Astrocyte of the cerebellum (primary cell): ENCODE measurements at regions not wholly inside any gene's neighbourhood (a gene's known extent, or its start where the extent isn't known, plus 50 kb on each side); places are given as distances from the start of the nearest gene placed in this dataset.
"Not testable (repeated sequence)": the region's sequence is repeated elsewhere in the genome, so short reads cannot be mapped to it uniquely, and the experiment has no call there.

ENCODE experiments used
- DNase-seq: peaks from one replicate; pipeline ENCODE4 v3.0.0-alpha.2; 2011; ENCODE audit warnings: low read depth
- H3K4me3 ChIP-seq: 2 replicates; pipeline ENCODE4 v1.5.1; 2011; ENCODE audit warnings: mild to moderate bottlenecking, low read depth, low read length, moderate library complexity
- CTCF ChIP-seq: IDR thresholded peaks from 2 replicates; pipeline ENCODE4 v1.5.1; 2012; ENCODE audit warnings: low read length, low read depth, moderate library complexity, mild to moderate bottlenecking; ENCODE audit errors: missing control alignments
- in situ Hi-C: cut with HindIII; loops from 2 replicates; pipeline ENCODE4 v1.10.0; 2017; ENCODE audit warnings: low sequenced_read_pairs

GRCh38 chr19:13699786-13700185 lies 64.5 kb upstream of the MRI1 start:
- H3K4me3 ChIP-seq: no peak overlapping the region
- DNase-seq: no peak
- in situ Hi-C loops: no loop called here
- no peak for TF ChIP-seq CTCF

GRCh38 chr19:13696839-13697238 lies 67.5 kb upstream of the MRI1 start:
- DNase-seq: no peak
- TF ChIP-seq CTCF: no peak
- H3K4me3 ChIP-seq: no peak overlapping the region
- in situ Hi-C loops: no loop called here

- H3K4me3 ChIP-seq: no peak overlapping the region
- TF ChIP-seq CTCF: no peak
- in situ Hi-C loops: no loop called here
- no peak for DNase-seq
These were observed 70.4 kb upstream of the MRI1 start for GRCh38 chr19:13693889-13694288.

DNA sequence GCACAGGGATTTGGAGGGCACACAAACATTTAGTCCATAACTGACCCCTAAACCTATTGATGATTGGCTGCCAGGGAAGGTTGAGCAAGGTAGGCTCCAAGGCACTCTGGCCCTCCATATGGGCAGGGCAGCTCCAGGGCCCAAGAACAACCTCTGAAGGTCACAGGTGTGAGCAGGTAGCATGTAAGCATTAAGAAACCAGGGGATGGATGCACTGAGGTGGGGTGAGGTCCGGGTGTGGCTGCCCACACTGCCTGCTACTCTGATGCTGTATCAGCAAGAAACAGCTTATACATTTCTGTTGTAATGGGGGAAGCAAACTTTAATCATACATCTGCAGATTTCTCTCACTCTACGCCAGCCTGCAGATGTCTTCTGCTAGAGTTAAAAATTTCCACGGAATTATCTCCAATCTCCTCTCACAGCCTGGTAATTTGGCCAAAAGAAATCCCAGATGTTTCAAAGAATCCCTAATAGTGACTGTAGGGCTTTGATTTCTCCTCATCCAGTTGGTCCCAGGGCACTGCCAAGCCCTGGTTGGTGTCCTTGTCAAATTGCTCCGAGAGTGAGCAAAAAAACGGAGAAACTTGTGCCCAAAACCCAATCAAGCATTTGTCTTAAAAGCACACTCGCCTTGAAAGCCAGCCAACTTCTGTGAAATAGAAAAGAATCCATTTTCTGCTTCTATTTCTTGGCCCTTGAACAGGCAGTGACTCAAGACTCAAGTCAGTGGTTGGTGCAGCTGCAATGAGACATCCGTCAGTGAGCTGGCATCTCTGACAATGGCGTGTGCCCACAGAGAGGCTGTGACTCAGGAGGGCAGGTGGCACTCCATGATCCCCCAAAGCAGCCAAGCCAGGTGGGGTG lies 72.5 kb upstream of the MRI1 start:
- H3K4me3 ChIP-seq: no peak overlapping the region
- in situ Hi-C loops: no loop called here
- DNase-seq: peak; percentile 66
- TF ChIP-seq CTCF: no peak

DNA sequence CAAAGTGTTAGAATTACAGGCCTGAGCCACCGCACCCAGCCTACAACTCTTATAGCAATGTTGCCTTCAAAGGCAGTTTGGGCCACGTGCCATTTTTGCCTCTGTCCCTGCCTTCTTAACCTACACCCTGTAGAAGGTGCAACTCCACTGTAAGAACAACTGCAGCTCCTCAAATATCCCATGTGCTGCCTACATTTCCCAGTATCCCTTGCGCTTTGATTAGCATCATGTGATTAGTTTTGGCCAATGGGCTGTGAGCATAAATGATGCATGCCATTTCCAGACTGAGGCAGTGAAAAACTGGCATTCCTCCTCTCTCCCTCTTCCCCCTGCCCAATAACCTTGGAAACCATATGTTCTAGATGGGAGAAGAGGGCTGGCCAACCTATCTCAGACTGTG lies 75.2 kb upstream of the MRI1 start:
- no peak for DNase-seq
- in situ Hi-C loops: no loop called here
- no peak for TF ChIP-seq CTCF
- no peak overlapping the region for H3K4me3 ChIP-seq

DNA sequence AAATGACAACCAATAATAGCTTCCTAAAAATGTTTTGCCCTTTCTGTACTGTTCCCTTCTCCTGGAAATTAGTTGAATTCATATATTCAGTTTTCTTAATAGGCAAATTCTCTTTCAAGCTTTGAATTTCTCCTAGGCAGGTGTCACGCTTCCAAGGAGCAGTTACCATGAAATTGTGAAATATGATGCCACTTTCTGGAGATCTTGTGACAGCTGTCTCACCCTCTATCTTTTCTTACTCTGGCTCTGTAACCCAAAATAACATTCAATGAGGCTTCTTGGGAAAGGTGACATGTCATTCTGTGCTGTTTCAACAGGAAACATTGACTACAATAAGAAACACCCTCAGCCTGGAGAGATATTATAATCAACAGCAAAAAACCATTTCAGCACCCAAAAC lies 80.3 kb upstream of the MRI1 start:
- no peak overlapping the region for H3K4me3 ChIP-seq
- no peak for TF ChIP-seq CTCF
- no peak for DNase-seq
- in situ Hi-C loops: no loop called here

DNA sequence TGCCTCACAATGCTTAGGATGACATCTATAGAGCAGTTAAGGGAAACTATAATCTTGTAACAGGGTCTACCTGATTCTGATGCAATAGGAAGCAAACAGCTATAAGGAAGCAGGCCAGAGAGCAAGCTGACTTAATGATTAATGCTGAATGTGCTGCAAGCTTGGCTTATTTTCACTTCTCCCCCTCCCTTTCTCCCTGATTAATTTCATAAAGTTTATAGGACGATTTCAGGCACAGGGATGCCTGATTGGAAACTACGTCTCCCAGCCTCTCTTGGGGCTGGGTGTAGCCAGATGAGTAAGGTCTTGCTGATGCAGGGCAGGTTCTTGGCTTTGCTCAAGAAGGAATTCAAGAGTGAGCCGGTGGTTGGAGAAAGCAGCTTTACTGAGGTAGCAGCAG lies 82.8 kb upstream of the MRI1 start:
- H3K4me3 ChIP-seq: no peak overlapping the region
- DNase-seq: no peak
- in situ Hi-C loops: no loop called here
- no peak for TF ChIP-seq CTCF

DNA sequence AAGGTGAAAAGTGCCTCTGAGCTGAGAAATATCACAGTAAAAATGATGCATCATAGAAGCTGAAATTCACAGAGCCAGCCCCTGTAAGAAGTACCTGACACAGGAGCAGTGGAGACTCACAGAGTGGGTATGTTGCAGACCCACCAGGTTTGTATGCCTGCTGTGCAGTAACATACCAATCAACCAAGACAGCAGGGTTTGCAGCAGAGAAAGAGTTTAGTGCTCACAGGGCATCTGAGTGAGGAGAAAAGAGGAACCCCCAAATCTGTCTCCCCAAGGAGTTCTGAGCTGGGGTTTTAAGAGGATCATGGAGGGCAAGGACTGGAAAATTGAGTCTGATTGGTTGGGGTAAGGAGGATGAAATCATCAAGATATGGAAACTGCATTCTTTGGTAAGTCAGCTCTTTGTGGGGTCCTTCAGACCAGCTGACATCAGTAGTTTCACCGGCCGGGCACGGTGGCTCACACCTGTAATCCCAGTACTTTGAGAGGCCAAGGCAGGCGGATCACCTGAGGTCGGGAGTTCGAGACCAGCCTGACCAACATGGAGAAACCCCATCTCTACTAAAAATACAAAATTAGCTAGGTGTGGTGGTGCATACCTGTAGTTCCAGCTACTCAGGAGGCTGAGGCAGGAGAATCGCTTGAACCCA lies 83.5 kb upstream of the MRI1 start:
- in situ Hi-C loops, H3K4me3 ChIP-seq, DNase-seq: not testable (repeated sequence)

GRCh38 chr19:13676967-13677366 lies 87.4 kb upstream of the MRI1 start:
- in situ Hi-C loops, DNase-seq, H3K4me3 ChIP-seq: not testable (repeated sequence)
